ENCODE measurements at regions not wholly inside any gene's neighbourhood (a gene's known extent, or its start where the extent isn't known, plus 50 kb on each side); places are given as distances from the start of the nearest gene placed in this dataset.
"Not testable (repeated sequence)": the region's sequence is repeated elsewhere in the genome, so short reads cannot be mapped to it uniquely, and the experiment has no call there.

DNA sequence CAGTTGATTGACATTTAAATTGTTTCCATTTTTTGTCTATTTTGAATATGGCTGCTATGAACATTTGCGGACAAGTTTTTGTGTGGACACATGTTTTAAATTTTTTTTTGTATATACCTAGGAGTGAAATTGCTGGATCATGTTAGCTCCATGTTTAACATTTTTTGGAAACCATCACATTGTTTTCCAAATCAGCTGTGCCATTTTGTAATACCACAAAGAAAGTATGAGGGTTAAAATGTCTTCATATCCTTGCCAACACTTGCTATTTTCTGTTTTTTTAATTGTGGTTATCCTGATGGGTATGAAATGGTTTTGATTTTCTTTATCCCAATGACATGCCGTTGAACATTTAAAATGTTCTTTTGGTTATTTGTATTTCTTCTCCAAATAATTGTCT lies 52.1 kb downstream of the CARTPT start:
- DNase-seq (ENCODE audit: low spot score in 2 of 2) (no peak), FAIRE-seq (no peak)

GRCh38 chr5:71778678-71779276 lies 59.7 kb downstream of the CARTPT start:
- FAIRE-seq (peak; percentile 37), DNase-seq (ENCODE audit: low spot score in 2 of 2) (peak; percentile 18 to 22)

DNA sequence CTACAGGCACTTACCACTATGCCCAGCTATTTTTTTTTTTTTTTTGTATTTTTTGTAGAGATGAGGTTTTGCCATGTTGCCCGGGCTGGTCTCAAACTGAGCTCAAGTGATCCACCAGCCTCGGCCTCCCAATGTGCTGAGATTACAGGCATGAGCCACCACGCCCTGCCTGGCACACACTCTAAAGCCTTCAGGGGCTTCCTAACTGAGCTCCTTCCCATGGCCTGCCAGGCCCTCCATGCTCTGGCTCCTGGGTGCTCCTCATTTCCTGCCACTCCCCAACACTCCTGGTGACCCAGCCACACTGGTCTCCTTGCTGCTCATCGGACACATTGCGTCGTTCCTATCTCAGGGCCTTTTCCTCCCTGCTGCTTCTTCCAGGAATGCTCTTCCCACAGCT lies 61.5 kb downstream of the CARTPT start:
- DNase-seq (ENCODE audit: low spot score in 2 of 2) (no peak), FAIRE-seq (no peak)

GRCh38 chr5:71782393-71782770 lies 63.3 kb downstream of the CARTPT start:
- DNase-seq (ENCODE audit: low spot score in 2 of 2) (no peak), FAIRE-seq (no peak)

GRCh38 chr5:71782771-71783770 lies 64.0 kb downstream of the CARTPT start:
- DNase-seq (ENCODE audit: low spot score in 2 of 2) (peak; percentile 39 to 49), FAIRE-seq (no peak)

GRCh38 chr5:71783891-71784290 lies 64.8 kb downstream of the CARTPT start:
- DNase-seq (ENCODE audit: low spot score in 2 of 2) (no peak), FAIRE-seq (no peak)

GRCh38 chr5:71786337-71787055 lies 67.4 kb downstream of the CARTPT start:
- DNase-seq (ENCODE audit: low spot score in 2 of 2) (no peak), FAIRE-seq (no peak)

GRCh38 chr5:71788794-71789193 lies 69.7 kb downstream of the CARTPT start:
- DNase-seq (ENCODE audit: low spot score in 2 of 2) (no peak), FAIRE-seq (no peak)

- FAIRE-seq: no peak
- no peak for DNase-seq (ENCODE audit: low spot score in 2 of 2)
These were observed 70.7 kb downstream of the CARTPT start for GRCh38 chr5:71789746-71790145.

DNA sequence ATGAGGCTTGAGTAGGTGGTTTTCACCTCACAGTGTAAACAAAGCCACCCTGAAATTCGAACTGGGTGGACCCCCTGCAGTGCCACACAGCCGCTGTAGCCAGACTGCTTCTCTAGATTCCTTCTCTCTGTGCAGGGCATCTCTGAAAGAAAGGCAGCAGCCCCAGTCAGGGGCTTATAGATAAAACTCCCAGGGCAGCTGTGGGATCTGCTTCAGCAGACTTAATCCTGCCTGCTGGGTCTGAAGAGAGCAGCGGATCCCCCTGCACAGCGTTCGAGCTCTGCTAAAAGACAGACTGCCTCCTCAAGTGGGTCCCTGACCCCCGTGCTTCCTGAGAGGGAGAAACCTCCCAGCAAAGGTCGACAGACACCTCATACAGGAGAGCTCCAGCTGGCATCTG lies 71.4 kb downstream of the CARTPT start:
- FAIRE-seq: no peak

DNA sequence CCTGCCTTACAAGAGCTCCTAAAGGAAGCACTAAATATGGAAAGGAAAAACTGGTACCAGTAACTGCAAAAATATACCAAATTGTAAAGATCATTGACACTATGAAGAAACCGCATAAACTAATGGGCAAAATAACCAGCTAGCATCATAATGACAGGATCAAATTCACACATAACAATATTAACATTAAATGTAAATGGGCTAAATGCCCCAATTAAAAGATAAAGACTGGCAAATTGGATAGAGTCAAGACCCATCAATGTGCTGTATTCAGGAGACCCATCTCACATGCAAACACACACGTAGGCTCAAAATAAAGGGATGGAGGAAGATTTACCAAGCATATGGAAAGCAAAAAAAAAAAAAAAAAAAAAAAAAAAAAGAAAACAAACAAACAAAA lies 73.0 kb downstream of the CARTPT start:
- not testable (repeated sequence) for DNase-seq (ENCODE audit: low spot score in 2 of 2); FAIRE-seq

More for the DNA sequence above, 71.4 kb downstream of the CARTPT start:
- no peak for DNase-seq (ENCODE audit: low spot score in 2 of 2)

DNA sequence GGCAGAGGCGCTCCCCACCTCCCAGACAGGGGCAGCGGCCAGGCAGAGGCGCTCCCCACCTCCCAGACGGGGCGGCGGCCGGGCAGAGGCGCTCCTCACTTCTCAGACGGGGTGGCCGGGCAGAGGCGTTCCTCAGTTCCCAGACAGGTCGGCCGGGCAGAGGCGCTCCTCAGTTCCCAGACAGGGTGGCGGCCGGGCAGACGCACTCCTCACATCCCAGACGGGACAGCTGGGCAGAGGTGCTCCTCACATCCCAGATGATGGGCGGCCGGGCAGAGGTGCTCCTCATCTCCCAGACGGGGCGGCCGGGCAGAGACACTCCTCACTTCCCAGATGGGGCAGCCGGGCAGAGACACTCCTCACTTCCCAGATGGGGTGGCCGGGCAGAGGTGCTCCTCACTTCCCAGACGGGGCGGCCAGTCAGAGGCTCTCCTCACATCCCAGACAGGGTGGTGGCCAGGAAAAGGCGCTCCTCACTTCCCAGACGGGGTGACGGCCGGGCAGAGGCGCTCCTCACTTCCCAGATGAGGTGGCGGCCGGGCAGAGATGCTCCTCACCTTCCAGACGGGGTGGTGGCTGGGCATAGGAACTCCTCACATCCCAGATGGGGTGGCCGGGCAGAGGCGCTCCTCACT lies 75.1 kb downstream of the CARTPT start:
- FAIRE-seq: no peak
- DNase-seq (ENCODE audit: low spot score in 2 of 2): no peak

DNA sequence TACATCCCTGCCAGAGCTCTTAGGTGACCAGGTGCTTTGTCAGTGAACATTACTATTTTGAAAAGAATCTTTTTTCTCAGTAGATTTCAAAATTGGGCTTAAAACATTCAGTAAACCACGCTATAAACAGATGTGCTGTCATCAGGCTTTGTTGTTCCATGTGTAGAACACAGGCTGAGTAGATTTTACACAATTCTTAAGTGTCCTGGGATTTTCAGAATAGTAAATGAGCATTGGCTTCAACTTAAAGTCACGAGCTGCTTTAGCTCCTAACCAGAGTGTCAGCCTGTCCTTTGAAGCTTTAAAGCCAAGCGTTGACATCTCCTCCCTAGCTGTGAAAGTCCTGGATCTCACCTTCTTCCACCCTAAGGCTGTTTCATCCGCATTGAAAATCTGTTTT lies 83.6 kb downstream of the CARTPT start:
- no peak for DNase-seq (ENCODE audit: low spot score in 2 of 2)
- FAIRE-seq: no peak

DNA sequence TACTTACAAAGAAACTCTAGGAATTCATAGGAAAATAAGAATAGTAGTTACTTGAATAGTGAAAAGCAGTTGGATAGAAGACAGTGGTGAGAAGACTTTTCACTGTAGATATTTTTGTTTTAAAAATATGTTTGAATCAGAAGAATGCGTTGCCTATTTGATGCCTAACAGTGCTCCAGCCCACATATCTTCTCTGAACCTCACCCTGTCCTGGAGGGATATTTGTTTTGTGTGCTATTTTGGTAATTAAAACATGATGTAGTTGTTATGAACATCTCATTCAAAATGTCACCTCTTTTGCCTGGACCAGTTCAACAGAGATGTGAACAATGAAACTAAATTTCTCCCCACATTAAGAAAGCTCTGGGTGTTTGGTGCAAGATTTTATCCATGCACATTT lies 87.6 kb downstream of the CARTPT start:
- no peak for FAIRE-seq

DNA sequence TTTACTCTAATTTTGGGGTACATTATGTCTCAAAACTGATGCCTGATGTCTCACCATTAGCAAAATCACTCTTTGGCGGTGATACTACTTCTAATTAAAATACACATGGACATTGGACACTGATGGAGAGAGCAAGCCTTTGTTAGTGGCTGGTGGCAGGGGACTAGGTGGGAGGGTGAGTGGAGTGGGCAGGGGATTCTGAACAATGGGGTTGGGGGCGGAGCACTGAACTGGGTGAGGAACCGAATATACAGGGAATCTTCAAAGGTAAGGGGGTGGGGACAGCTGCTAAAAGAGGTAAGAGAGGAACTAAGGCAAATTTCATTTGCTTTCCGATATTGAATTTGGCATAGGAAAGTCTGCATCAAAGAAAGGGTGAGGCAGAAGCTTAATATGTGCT lies 88.8 kb downstream of the CARTPT start:
- no peak for FAIRE-seq

More for the DNA sequence above, 87.6 kb downstream of the CARTPT start:
- no peak for DNase-seq (ENCODE audit: low spot score in 2 of 2)

DNA sequence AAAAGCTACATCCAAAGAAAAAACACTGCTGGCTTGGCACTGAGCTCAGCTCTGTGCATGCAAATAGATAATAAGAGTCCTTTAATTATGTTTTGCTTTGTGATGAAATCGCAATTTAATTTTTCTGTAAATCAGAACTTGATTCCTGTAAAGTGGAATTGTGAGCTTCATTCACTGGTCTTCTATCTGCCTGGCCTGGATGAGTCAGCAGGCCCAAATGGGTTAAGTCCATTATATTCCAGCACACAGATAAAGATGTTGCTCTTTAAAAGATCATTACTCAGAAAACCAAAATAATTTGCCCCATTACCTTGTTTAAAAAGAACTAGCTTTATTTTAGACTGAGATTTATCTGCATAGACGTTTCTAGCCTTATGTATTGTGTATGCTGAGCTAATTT lies 90.4 kb downstream of the CARTPT start:
- FAIRE-seq (no peak), DNase-seq (ENCODE audit: low spot score in 2 of 2) (no peak)

More for the DNA sequence above, 88.8 kb downstream of the CARTPT start:
- DNase-seq (ENCODE audit: low spot score in 2 of 2): no peak

GRCh38 chr5:71810023-71810422 lies 90.9 kb downstream of the CARTPT start:
- FAIRE-seq (no peak), DNase-seq (ENCODE audit: low spot score in 2 of 2) (no peak)

DNA sequence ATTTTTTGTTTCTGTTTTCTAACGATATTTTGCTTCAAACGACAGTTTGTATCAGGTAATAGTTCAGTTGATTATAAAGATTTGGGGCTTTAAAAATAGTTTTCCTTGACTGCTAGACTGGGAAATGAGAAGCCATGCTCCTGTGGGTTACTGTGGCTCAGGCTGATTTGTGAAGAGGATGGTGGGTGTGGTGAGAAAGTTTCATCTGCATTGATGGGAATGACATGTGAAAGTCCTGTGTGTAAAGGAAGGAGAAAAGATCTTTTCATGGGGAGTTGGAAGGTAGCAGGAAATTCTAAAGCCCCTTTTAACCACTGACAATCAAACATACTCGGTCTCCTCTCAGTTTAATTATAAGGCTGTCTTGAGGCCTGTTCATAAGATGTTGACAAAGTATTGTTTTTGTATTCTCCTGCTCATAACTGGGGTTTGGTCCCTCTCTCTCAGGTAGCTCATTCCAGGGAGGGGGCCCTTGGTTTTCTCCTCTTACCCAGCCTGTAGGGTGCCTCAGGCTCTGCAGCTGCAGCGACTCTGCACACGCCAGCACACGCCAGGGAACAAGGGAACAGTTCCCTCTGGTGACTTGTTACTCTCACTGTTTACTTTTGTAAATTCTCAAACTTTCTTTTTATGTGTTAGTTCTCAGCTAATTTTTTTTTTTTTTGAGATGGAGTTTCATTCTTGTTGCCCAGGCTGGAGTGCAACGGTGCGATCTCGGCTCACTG lies 91.6 kb downstream of the CARTPT start:
- no peak for FAIRE-seq

GRCh38 chr5:71811779-71812178 lies 92.7 kb downstream of the CARTPT start:
- FAIRE-seq (no peak), DNase-seq (ENCODE audit: low spot score in 2 of 2) (no peak)

More for the DNA sequence above, 91.6 kb downstream of the CARTPT start:
- DNase-seq (ENCODE audit: low spot score in 2 of 2): no peak

- FAIRE-seq (no peak), DNase-seq (ENCODE audit: low spot score in 2 of 2) (no peak)
These were observed 97.2 kb downstream of the CARTPT start for GRCh38 chr5:71816307-71816706.
